NT2/D1 (cell line): ENCODE measurements at regions not wholly inside any gene's neighbourhood (a gene's known extent, or its start where the extent isn't known, plus 50 kb on each side); places are given as distances from the start of the nearest gene placed in this dataset.

ENCODE experiments used
- SUZ12 ChIP-seq: IDR thresholded peaks from 2 replicates; pipeline ENCODE4 v1.6.1; 2011; ENCODE audit not compliant: insufficient read length, insufficient read depth; ENCODE audit errors: extremely low read depth
- YY1 ChIP-seq: IDR thresholded peaks from 2 replicates; pipeline ENCODE4 v1.6.1; 2011; ENCODE audit not compliant: insufficient read length, insufficient read depth
- ZNF274 ChIP-seq: IDR thresholded peaks from 2 replicates; pipeline ENCODE4 v1.6.1; 2011; ENCODE audit warnings: mild to moderate bottlenecking, low read depth, low read length

GRCh38 chr9:22813529-22813928, 366.9 kb downstream of the DMRTA1 start:
- TF ChIP-seq YY1 = no peak
- no peak for TF ChIP-seq ZNF274
- no peak for TF ChIP-seq SUZ12
